CD4-positive, alpha-beta T cell (primary cell): ENCODE measurements at regions not wholly inside any gene's neighbourhood (a gene's known extent, or its start where the extent isn't known, plus 50 kb on each side); places are given as distances from the start of the nearest gene placed in this dataset.

Source experiments
- ATAC-seq: fragments of 200-7000 bp; cut with Tn5 transposase; one replicate; pipeline ENCODE4 v1.10.0; 2022; ENCODE audit warnings: mild to moderate bottlenecking; ENCODE audit not compliant: poor library complexity
- CTCF ChIA-PET: fragments of 350-600 bp; sonication (Branson Sonifier 250); formaldehyde crosslinking; loops from one replicate; lab custom pipeline; 2021; ENCODE audit warnings: antibody characterized with exemption, inconsistent platforms; lab: Charles Lee
- POLR2A ChIA-PET: fragments of 350-600 bp; sonication (Branson Sonifier 250); formaldehyde crosslinking; loops from one replicate; lab custom pipeline; 2021; ENCODE audit warnings: antibody characterized with exemption, inconsistent platforms; lab: Charles Lee
- DNase-seq, 14 experiments: peaks; one replicate each; pipeline ENCODE4 v3.0.0-alpha.2; 2013 to 2020; ENCODE audit warnings: mixed read lengths in 2 of 14
- H3K27ac ChIP-seq, 2 donors: one replicate each; pipeline versions ENCODE4 v1.5.1 to v1.7.0; 2013; ENCODE audit warnings: low read length in 2 of 2, low read depth in 1 of 2, mild to moderate bottlenecking in 1 of 2
- H3K27me3 ChIP-seq, 2 experiments: 1 replicate in 1 of 2; 2 replicates in 1 of 2; pipeline versions ENCODE4 v1.6.1 to v1.7.0; 2013; ENCODE audit warnings: low read length in 2 of 2, control low read depth in 1 of 2, mild to moderate bottlenecking in 1 of 2, moderate library complexity in 1 of 2; ENCODE audit not compliant: insufficient read depth in 2 of 2, control insufficient read depth in 1 of 2
- H3K36me3 ChIP-seq: one replicate; pipeline ENCODE4 v1.6.1; 2013; ENCODE audit warnings: low read length, control low read depth; ENCODE audit not compliant: insufficient read depth
- H3K4me1 ChIP-seq: one replicate; pipeline ENCODE4 v1.6.1; 2013; ENCODE audit warnings: low read length, control low read depth; ENCODE audit not compliant: insufficient read depth
- H3K4me3 ChIP-seq: one replicate; pipeline ENCODE4 v1.5.1; 2013; ENCODE audit warnings: mild to moderate bottlenecking, low read length, moderate library complexity
- H3K9me3 ChIP-seq, 2 experiments: 1 replicate in 1 of 2; 2 replicates in 1 of 2; pipeline versions ENCODE4 v1.6.1 to v1.7.0; 2013; ENCODE audit warnings: low read length in 2 of 2, mild to moderate bottlenecking in 2 of 2, control low read depth in 1 of 2, moderate library complexity in 1 of 2; ENCODE audit not compliant: control insufficient read depth in 1 of 2, insufficient read depth in 1 of 2
- H3K27ac Mint-ChIP-seq: one replicate; pipeline ENCODE4 v1.8.0; 2020; ENCODE audit warnings: mixed read lengths
- H3K27me3 Mint-ChIP-seq: one replicate; pipeline ENCODE4 v1.8.0; 2021; ENCODE audit warnings: mixed read lengths
- H3K36me3 Mint-ChIP-seq: one replicate; pipeline ENCODE4 v1.8.0; 2021; ENCODE audit warnings: low read depth, mixed read lengths
- H3K4me1 Mint-ChIP-seq: one replicate; pipeline ENCODE4 v1.8.0; 2021; ENCODE audit warnings: low read depth, mixed read lengths
- H3K4me3 Mint-ChIP-seq: one replicate; pipeline ENCODE4 v1.8.0; 2020; ENCODE audit warnings: mild to moderate bottlenecking, mixed read lengths
- H3K9me3 Mint-ChIP-seq: one replicate; pipeline ENCODE4 v1.8.0; 2020; ENCODE audit warnings: mixed read lengths
- intact Hi-C, 2 experiments: fragments of 100-400 bp; cut with DNase I in 1 of 2; cut with micrococcal nuclease in 1 of 2; formaldehyde crosslinking; loops; one replicate each; pipeline versions ENCODE4 v1.15.1 to v1.9.0; 2023 to 2025; cut with DNase I, micrococcal nuclease
- TF ChIP-seq, protein P1 (sequence below): fragments of 200-600 bp; IDR thresholded peaks from one replicate; pipeline ENCODE4 v1.8.0; 2022; ENCODE audit warnings: antibody characterized with exemption, mild to moderate bottlenecking

GRCh38 chr5:90191352-90192045 is 218.1 kb downstream of the CETN3 start:
- TF ChIP-seq, protein P1, sequence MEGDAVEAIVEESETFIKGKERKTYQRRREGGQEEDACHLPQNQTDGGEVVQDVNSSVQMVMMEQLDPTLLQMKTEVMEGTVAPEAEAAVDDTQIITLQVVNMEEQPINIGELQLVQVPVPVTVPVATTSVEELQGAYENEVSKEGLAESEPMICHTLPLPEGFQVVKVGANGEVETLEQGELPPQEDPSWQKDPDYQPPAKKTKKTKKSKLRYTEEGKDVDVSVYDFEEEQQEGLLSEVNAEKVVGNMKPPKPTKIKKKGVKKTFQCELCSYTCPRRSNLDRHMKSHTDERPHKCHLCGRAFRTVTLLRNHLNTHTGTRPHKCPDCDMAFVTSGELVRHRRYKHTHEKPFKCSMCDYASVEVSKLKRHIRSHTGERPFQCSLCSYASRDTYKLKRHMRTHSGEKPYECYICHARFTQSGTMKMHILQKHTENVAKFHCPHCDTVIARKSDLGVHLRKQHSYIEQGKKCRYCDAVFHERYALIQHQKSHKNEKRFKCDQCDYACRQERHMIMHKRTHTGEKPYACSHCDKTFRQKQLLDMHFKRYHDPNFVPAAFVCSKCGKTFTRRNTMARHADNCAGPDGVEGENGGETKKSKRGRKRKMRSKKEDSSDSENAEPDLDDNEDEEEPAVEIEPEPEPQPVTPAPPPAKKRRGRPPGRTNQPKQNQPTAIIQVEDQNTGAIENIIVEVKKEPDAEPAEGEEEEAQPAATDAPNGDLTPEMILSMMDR, result no peak
- H3K4me1 Mint-ChIP-seq, result no peaks in the 10 kb centered on the region
- Histone ChIP-seq H3K4me3 (no peak overlapping the region), H3K36me3 (no peaks in the 10 kb centered on the region), H3K27me3 (no peaks in the 10 kb centered on the region), H3K9me3 (peaks cover 0 to 10% of the 10 kb centered on the region in 2 experiments), H3K4me1 (no peaks in the 10 kb centered on the region), H3K27ac (no peak overlapping the region)
- H3K4me3 Mint-ChIP-seq, result no peak overlapping the region
- peaks cover 4% of the 10 kb centered on the region for H3K9me3 Mint-ChIP-seq
- no peak overlapping the region for H3K27ac Mint-ChIP-seq
- ChIA-PET POLR2A (no interaction called here), CTCF (no interaction called here)
- peaks cover 15% of the 10 kb centered on the region for H3K27me3 Mint-ChIP-seq
- ATAC-seq, result no peak
- no peaks in the 10 kb centered on the region for H3K36me3 Mint-ChIP-seq
- intact Hi-C loops, result no loop called here
- no peak for DNase-seq

- no peaks in the 10 kb centered on the region for H3K4me1 Mint-ChIP-seq
- DNase-seq, result no peak
- peaks cover 15% of the 10 kb centered on the region for H3K27me3 Mint-ChIP-seq
- ChIA-PET POLR2A (no interaction called here), CTCF (no interaction called here)
- H3K36me3 ChIP-seq, result no peaks in the 10 kb centered on the region
- H3K4me1 ChIP-seq, result no peaks in the 10 kb centered on the region
- intact Hi-C loops, result no loop called here
- H3K27ac ChIP-seq, result no peak overlapping the region
- ATAC-seq, result no peak
- peaks cover 0 to 7% of the 10 kb centered on the region in 2 experiments for H3K9me3 ChIP-seq
- no peaks in the 10 kb centered on the region for H3K9me3 Mint-ChIP-seq
- no peak overlapping the region for H3K27ac Mint-ChIP-seq
- TF ChIP-seq, protein P1, result no peak
- H3K36me3 Mint-ChIP-seq, result no peaks in the 10 kb centered on the region
- no peak overlapping the region for H3K4me3 Mint-ChIP-seq
- H3K27me3 ChIP-seq, result no peaks in the 10 kb centered on the region
- H3K4me3 ChIP-seq, result no peak overlapping the region
Observed at GRCh38 chr5:90185897-90186468, 223.6 kb downstream of the CETN3 start.

GRCh38 chr5:90184764-90185163 is 224.8 kb downstream of the CETN3 start:
- Histone ChIP-seq H3K4me3 (no peak overlapping the region), H3K9me3 (peaks cover 0 to 7% of the 10 kb centered on the region in 2 experiments), H3K4me1 (no peaks in the 10 kb centered on the region), H3K36me3 (no peaks in the 10 kb centered on the region), H3K27me3 (no peaks in the 10 kb centered on the region), H3K27ac (no peak overlapping the region)
- Mint-ChIP-seq H3K4me1 (no peaks in the 10 kb centered on the region), H3K36me3 (no peaks in the 10 kb centered on the region), H3K27ac (no peak overlapping the region), H3K27me3 (peaks cover 6% of the 10 kb centered on the region), H3K9me3 (no peaks in the 10 kb centered on the region), H3K4me3 (no peak overlapping the region)
- intact Hi-C loops, result no loop called here
- DNase-seq, result no peak
- TF ChIP-seq, protein P1, result no peak
- ChIA-PET POLR2A (no interaction called here), CTCF (no interaction called here)
- ATAC-seq, result no peak
